NCI-H2196 treated with DMSO at 0.1 percent for 48 hours (cell line): ENCODE measurements at regions not wholly inside any gene's neighbourhood (a gene's known extent, or its start where the extent isn't known, plus 50 kb on each side); places are given as distances from the start of the nearest gene placed in this dataset.
A peak's percentile ranks its signal among the peaks of the same experiment; 100 is the strongest.

Experiments used
- DNase-seq: peaks from one replicate; lab custom pipeline; 2025; ENCODE audit not compliant: unreplicated experiment; lab: John Stamatoyannopoulos, UW

GRCh38 chr9:13427587-13427986 is 148.1 kb upstream of the MPDZ start:
- peak; percentile 87 for DNase-seq

- no peak for DNase-seq
These were observed 147.1 kb upstream of the MPDZ start for GRCh38 chr9:13426606-13427005.

GRCh38 chr9:13424872-13425271 is 145.4 kb upstream of the MPDZ start:
- no peak for DNase-seq

- DNase-seq, result no peak
These were observed 144.7 kb upstream of the MPDZ start for GRCh38 chr9:13424204-13424603.

- DNase-seq, result no peak
These were observed 134.9 kb upstream of the MPDZ start for GRCh38 chr9:13414349-13414748.

- DNase-seq, result no peak
These were observed 132.8 kb upstream of the MPDZ start for GRCh38 chr9:13412331-13412730.

GRCh38 chr9:13411791-13412190 is 132.3 kb upstream of the MPDZ start:
- DNase-seq, result no peak

GRCh38 chr9:13410566-13411031 is 131.1 kb upstream of the MPDZ start:
- DNase-seq, result peak; percentile 71

- no peak for DNase-seq
These were observed 118.2 kb upstream of the MPDZ start for GRCh38 chr9:13397661-13398060.

GRCh38 chr9:13397220-13397619 is 117.7 kb upstream of the MPDZ start:
- DNase-seq, result no peak

- DNase-seq, result no peak
These were observed 116.9 kb upstream of the MPDZ start for GRCh38 chr9:13396418-13396817.

- no peak for DNase-seq
These were observed 115.7 kb upstream of the MPDZ start for GRCh38 chr9:13395156-13395555.

GRCh38 chr9:13388157-13388556 is 108.7 kb upstream of the MPDZ start:
- DNase-seq, result no peak

- DNase-seq, result no peak
These were observed 108.2 kb upstream of the MPDZ start for GRCh38 chr9:13387734-13388067.

GRCh38 chr9:13386935-13387733 is 107.6 kb upstream of the MPDZ start:
- no peak for DNase-seq

- no peak for DNase-seq
These were observed 106.8 kb upstream of the MPDZ start for GRCh38 chr9:13386316-13386715.

- DNase-seq, result no peak
These were observed 104.4 kb upstream of the MPDZ start for GRCh38 chr9:13383855-13384254.

GRCh38 chr9:13383216-13383615 is 103.7 kb upstream of the MPDZ start:
- DNase-seq, result no peak

- no peak for DNase-seq
These were observed 103.1 kb upstream of the MPDZ start for GRCh38 chr9:13382595-13382994.

- DNase-seq, result no peak
These were observed 101.4 kb upstream of the MPDZ start for GRCh38 chr9:13380903-13381302.

GRCh38 chr9:13378154-13378553 is 98.7 kb upstream of the MPDZ start:
- DNase-seq, result no peak

- no peak for DNase-seq
These were observed 97.9 kb upstream of the MPDZ start for GRCh38 chr9:13377171-13377925.
